Testis (tissue), 2 donors: ENCODE measurements at regions not wholly inside any gene's neighbourhood (a gene's known extent, or its start where the extent isn't known, plus 50 kb on each side); places are given as distances from the start of the nearest gene placed in this dataset.

Experiments
- POLR2A ChIP-seq: fragments of 450-650 bp; IDR thresholded peaks from one replicate; pipeline ENCODE4 v1.6.1; 2017; ENCODE audit warnings: antibody characterized with exemption, mild to moderate bottlenecking, moderate library complexity
- TF ChIP-seq, protein P1 (sequence below), 3 experiments: fragments of 450-650 bp in 2 of 3; fragments of 200-600 bp in 1 of 3; sonication (generic) in 1 of 3; IDR thresholded peaks; one replicate each; pipeline ENCODE4 v1.5.1; 2016 to 2019; ENCODE audit warnings: antibody characterized with exemption in 3 of 3, mild to moderate bottlenecking in 2 of 3, moderate library complexity in 1 of 3

DNA sequence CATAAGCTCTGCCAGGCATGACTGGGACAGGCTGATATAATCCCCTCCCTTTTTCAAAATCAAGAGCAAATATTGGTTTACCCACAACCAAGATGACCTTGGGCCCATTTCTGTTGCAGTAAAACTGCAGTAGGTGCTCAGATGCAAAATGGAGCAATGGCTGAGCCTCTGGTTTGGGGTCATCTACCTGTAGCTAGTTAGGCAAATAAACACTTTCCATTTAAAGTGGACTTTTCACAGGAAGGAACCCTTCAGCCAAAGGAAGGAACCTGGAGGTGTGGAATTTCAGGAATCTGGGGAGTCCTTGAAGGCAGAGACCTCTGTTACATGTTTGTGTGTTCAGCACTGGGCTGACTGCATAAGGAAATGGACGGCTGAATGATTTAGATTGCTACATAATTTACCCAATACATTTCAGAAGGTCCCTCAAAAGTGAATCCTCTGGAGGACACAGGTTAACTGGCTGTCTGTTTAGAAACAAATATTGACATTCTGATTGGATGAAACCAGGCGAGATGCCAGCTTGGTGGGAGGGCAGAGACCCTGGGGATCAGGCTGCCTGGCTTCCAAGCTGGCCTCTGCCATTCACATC is 170.1 kb upstream of the ZNF618 start:
- TF ChIP-seq, protein P1, sequence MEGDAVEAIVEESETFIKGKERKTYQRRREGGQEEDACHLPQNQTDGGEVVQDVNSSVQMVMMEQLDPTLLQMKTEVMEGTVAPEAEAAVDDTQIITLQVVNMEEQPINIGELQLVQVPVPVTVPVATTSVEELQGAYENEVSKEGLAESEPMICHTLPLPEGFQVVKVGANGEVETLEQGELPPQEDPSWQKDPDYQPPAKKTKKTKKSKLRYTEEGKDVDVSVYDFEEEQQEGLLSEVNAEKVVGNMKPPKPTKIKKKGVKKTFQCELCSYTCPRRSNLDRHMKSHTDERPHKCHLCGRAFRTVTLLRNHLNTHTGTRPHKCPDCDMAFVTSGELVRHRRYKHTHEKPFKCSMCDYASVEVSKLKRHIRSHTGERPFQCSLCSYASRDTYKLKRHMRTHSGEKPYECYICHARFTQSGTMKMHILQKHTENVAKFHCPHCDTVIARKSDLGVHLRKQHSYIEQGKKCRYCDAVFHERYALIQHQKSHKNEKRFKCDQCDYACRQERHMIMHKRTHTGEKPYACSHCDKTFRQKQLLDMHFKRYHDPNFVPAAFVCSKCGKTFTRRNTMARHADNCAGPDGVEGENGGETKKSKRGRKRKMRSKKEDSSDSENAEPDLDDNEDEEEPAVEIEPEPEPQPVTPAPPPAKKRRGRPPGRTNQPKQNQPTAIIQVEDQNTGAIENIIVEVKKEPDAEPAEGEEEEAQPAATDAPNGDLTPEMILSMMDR (IDR thresholded peaks at IDR 0.05): no peak
- TF ChIP-seq POLR2A: no peak
